PFSK-1 (cell line): ENCODE measurements at regions not wholly inside any gene's neighbourhood (a gene's known extent, or its start where the extent isn't known, plus 50 kb on each side); places are given as distances from the start of the nearest gene placed in this dataset.
A peak's percentile ranks its signal among the peaks of the same experiment; 100 is the strongest.

ENCODE experiments used
- FOXP2 ChIP-seq: optimal IDR thresholded peaks from 2 replicates; pipeline ENCODE3; 2011; ENCODE audit warnings: borderline replicate concordance, control low read depth, inconsistent platforms; ENCODE audit not compliant: insufficient read depth; ENCODE audit errors: extremely low read length, extremely low read depth
- POLR2AphosphoS5 ChIP-seq: IDR thresholded peaks from 2 replicates; pipeline ENCODE4 v1.6.1; 2012; ENCODE audit warnings: low read depth, mild to moderate bottlenecking, control low read depth, low read length, moderate library complexity
- REST ChIP-seq, 2 experiments: IDR thresholded peaks; 2 replicates each; pipeline versions ENCODE4 v1.6.1 to v1.8.0; 2011 to 2012; ENCODE audit warnings: low read depth in 2 of 2, low read length in 2 of 2, control low read depth in 1 of 2, inconsistent platforms in 1 of 2, mild to moderate bottlenecking in 1 of 2, moderate library complexity in 1 of 2; ENCODE audit not compliant: insufficient read depth in 1 of 2
- SIN3A ChIP-seq: IDR thresholded peaks from 2 replicates; pipeline ENCODE4 v1.6.1; 2012; ENCODE audit warnings: mild to moderate bottlenecking, low read length, moderate library complexity, borderline replicate concordance; ENCODE audit not compliant: insufficient read depth
- TAF1 ChIP-seq: IDR thresholded peaks from 2 replicates; pipeline ENCODE4 v1.6.1; 2012; ENCODE audit warnings: low read length, control low read depth, borderline replicate concordance; ENCODE audit not compliant: insufficient read depth

- no peak for TF ChIP-seq POLR2AphosphoS5
- TF ChIP-seq REST (IDR thresholded peaks at IDR 0.05; ENCODE audit: insufficient read depth in 1 of 2, low read depth in 2 of 2, low read length in 2 of 2): no peak
- TF ChIP-seq TAF1: no peak
Observed at GRCh38 chr11:37916331-37916730, 1318.3 kb upstream of the RAG2 start.

GRCh38 chr11:37914859-37915258 lies 1316.8 kb upstream of the RAG2 start:
- 0 out of 2 replicates have a peak, but pooled peaks have one; percentile 17 for TF ChIP-seq TAF1
- TF ChIP-seq FOXP2: no peak
- TF ChIP-seq REST (IDR thresholded peaks at IDR 0.05; ENCODE audit: insufficient read depth in 1 of 2, low read depth in 2 of 2, low read length in 2 of 2): peak in 1 of 2 experiments; percentile 37; a peak in 1 of 4 replicates

GRCh38 chr11:37908219-37908548 lies 1310.1 kb upstream of the RAG2 start:
- TF ChIP-seq POLR2AphosphoS5 (no peak), SIN3A (no peak), REST (IDR thresholded peaks at IDR 0.05; ENCODE audit: insufficient read depth in 1 of 2, low read depth in 2 of 2, low read length in 2 of 2) (no peak), FOXP2 (no peak), TAF1 (no peak)

- TF ChIP-seq TAF1: no peak
- TF ChIP-seq FOXP2: peak; percentile 8
Observed at GRCh38 chr11:37907436-37908218, 1309.6 kb upstream of the RAG2 start.

GRCh38 chr11:37905707-37906417 lies 1307.8 kb upstream of the RAG2 start:
- TF ChIP-seq FOXP2 (no peak), SIN3A (no peak), REST (IDR thresholded peaks at IDR 0.05; ENCODE audit: insufficient read depth in 1 of 2, low read depth in 2 of 2, low read length in 2 of 2) (no peak), TAF1 (no peak), POLR2AphosphoS5 (no peak)
